LoVo (cell line): ENCODE measurements at regions not wholly inside any gene's neighbourhood (a gene's known extent, or its start where the extent isn't known, plus 50 kb on each side); places are given as distances from the start of the nearest gene placed in this dataset.
"Not testable (repeated sequence)": the region's sequence is repeated elsewhere in the genome, so short reads cannot be mapped to it uniquely, and the experiment has no call there.

Source experiments
- DNase-seq: peaks from one replicate; pipeline ENCODE4 v3.0.0-alpha.2; 2016; ENCODE audit warnings: low spot score

- DNase-seq: no peak
Measured at GRCh38 chr14:105709281-105710118, 183.1 kb downstream of the TMEM121 start.

GRCh38 chr14:105710119-105711043 lies 184.0 kb downstream of the TMEM121 start:
- DNase-seq: no peak

- no peak for DNase-seq
Measured at GRCh38 chr14:105711044-105711620, 184.7 kb downstream of the TMEM121 start.

GRCh38 chr14:105711841-105712460 lies 185.6 kb downstream of the TMEM121 start:
- DNase-seq: no peak

GRCh38 chr14:105712670-105713069 lies 186.3 kb downstream of the TMEM121 start:
- DNase-seq: not testable (repeated sequence)

- DNase-seq: not testable (repeated sequence)
Measured at GRCh38 chr14:105713160-105713559, 186.8 kb downstream of the TMEM121 start.

GRCh38 chr14:105713836-105714235 lies 187.5 kb downstream of the TMEM121 start:
- not testable (repeated sequence) for DNase-seq

- DNase-seq: not testable (repeated sequence)
Measured at GRCh38 chr14:105718787-105719186, 192.4 kb downstream of the TMEM121 start.

GRCh38 chr14:105720106-105720505 lies 193.7 kb downstream of the TMEM121 start:
- not testable (repeated sequence) for DNase-seq

GRCh38 chr14:105720852-105721601 lies 194.6 kb downstream of the TMEM121 start:
- not testable (repeated sequence) for DNase-seq

- DNase-seq: not testable (repeated sequence)
Measured at GRCh38 chr14:105721602-105721970, 195.2 kb downstream of the TMEM121 start.

- DNase-seq: not testable (repeated sequence)
Measured at GRCh38 chr14:105721996-105722709, 195.8 kb downstream of the TMEM121 start.

- DNase-seq: not testable (repeated sequence)
Measured at GRCh38 chr14:105723271-105723670, 196.9 kb downstream of the TMEM121 start.

- not testable (repeated sequence) for DNase-seq
Measured at GRCh38 chr14:105723776-105724175, 197.4 kb downstream of the TMEM121 start.

- not testable (repeated sequence) for DNase-seq
Measured at GRCh38 chr14:105729825-105730368, 203.5 kb downstream of the TMEM121 start.

- not testable (repeated sequence) for DNase-seq
Measured at GRCh38 chr14:105730731-105731130, 204.3 kb downstream of the TMEM121 start.

GRCh38 chr14:105731221-105731985 lies 205.0 kb downstream of the TMEM121 start:
- not testable (repeated sequence) for DNase-seq

- DNase-seq: no peak
Measured at GRCh38 chr14:105733081-105734065, 207.0 kb downstream of the TMEM121 start.
